Duodenal mucosa (tissue), 2 donors: ENCODE measurements at regions not wholly inside any gene's neighbourhood (a gene's known extent, or its start where the extent isn't known, plus 50 kb on each side); places are given as distances from the start of the nearest gene placed in this dataset.

Experiments used
- H3K27ac ChIP-seq: one replicate; pipeline ENCODE4 v1.7.0; 2013; ENCODE audit warnings: low read depth, low read length
- H3K27me3 ChIP-seq, 2 donors: one replicate each; pipeline ENCODE4 v1.7.0; 2013; ENCODE audit warnings: low read length in 2 of 2, control low read depth in 1 of 2; ENCODE audit not compliant: insufficient read depth in 2 of 2, control insufficient read depth in 1 of 2
- H3K36me3 ChIP-seq, 2 donors: one replicate each; pipeline ENCODE4 v1.7.0; 2013; ENCODE audit warnings: low read length in 2 of 2, control low read depth in 1 of 2; ENCODE audit not compliant: insufficient read depth in 2 of 2, control insufficient read depth in 1 of 2
- H3K4me1 ChIP-seq, 2 donors: one replicate each; pipeline ENCODE4 v1.7.0; 2013; ENCODE audit warnings: low read length in 2 of 2, control low read depth in 1 of 2; ENCODE audit not compliant: insufficient read depth in 2 of 2, control insufficient read depth in 1 of 2
- H3K4me3 ChIP-seq, 2 donors: one replicate each; pipeline ENCODE4 v1.7.0; 2013; ENCODE audit warnings: low read length in 2 of 2, low read depth in 1 of 2
- H3K9ac ChIP-seq, 2 donors: one replicate each; pipeline ENCODE4 v1.7.0; 2013; ENCODE audit warnings: low read length in 2 of 2, low read depth in 1 of 2
- H3K9me3 ChIP-seq, 2 donors: one replicate each; pipeline ENCODE4 v1.7.0; 2013; ENCODE audit warnings: low read length in 2 of 2, control low read depth in 1 of 2; ENCODE audit not compliant: control insufficient read depth in 1 of 2

DNA sequence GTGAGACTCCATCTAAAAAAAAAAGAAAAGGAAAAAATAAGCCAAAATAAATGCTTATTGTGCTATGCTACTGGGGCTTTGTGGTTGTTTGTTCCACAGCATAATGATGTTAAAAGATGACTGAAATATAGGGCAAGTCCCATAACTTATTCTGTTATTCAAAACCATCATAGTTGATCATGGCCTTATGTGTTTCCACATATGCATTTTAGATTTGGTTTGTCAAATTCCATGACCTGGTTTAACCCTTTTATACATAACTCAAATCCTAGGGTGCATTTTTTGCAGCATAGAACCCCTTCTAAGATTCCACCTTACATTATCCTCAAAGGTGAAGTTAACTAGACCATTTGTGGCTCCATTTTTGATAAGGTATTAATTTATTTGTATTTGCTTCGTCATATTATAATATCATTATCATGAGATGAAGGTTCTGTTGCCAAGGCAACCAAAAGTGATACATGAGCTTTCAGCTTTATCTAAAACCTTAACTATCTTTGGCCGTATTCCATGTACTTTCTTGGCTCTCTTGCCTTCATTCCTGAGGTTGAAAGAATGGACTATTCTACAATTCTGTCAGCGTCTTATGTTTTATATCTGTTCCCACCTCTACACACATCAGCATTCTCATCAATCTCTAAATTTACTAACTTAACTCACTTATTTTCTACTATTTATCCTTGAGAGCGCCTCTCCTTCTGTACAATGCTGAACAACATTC, 138.7 kb upstream of the DYRK2 start:
- peaks cover 7 to 12% of the 10 kb centered on the region in 2 donors for H3K4me1 ChIP-seq
- no peak overlapping the region for H3K27ac ChIP-seq
- H3K36me3 ChIP-seq, result no peaks in the 10 kb centered on the region
- no peak overlapping the region for H3K4me3 ChIP-seq
- no peaks in the 10 kb centered on the region for H3K9me3 ChIP-seq
- H3K9ac ChIP-seq, result no peak overlapping the region
- no peaks in the 10 kb centered on the region for H3K27me3 ChIP-seq

- peaks cover 19% of the 10 kb centered on the region in 2 donors for H3K4me1 ChIP-seq
- H3K9ac ChIP-seq, result no peak overlapping the region
- H3K27ac ChIP-seq, result no peak overlapping the region
- H3K4me3 ChIP-seq, result no peak overlapping the region
- no peaks in the 10 kb centered on the region for H3K9me3 ChIP-seq
- H3K27me3 ChIP-seq, result no peaks in the 10 kb centered on the region
- H3K36me3 ChIP-seq, result no peaks in the 10 kb centered on the region
These were observed 136.5 kb upstream of the DYRK2 start for GRCh38 chr12:67512061-67512460.

DNA sequence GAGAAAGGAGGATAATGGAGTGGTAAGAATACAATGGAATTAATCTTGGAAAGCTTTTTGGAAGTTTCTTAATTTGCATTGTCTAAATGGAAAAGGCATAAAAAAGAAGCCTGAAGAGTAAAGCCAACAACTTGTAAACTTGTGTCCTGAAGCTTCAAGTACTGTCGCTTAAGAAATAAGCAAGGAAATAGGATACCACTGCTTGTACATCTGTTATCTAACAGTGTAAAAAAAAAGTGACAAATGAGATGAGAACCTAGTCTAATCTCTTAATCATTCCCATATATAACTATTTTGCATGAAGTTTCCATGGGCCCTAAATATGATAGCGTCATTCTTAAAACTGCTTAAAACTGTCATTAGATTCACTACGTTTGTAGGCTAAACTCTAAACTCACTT, 134.0 kb upstream of the DYRK2 start:
- Histone ChIP-seq H3K27ac (no peak overlapping the region), H3K4me3 (no peak overlapping the region), H3K9ac (no peak overlapping the region), H3K36me3 (no peaks in the 10 kb centered on the region), H3K9me3 (no peaks in the 10 kb centered on the region), H3K4me1 (peaks cover 15 to 16% of the 10 kb centered on the region in 2 donors), H3K27me3 (no peaks in the 10 kb centered on the region)

- H3K27ac ChIP-seq, result no peak overlapping the region
These were observed 132.7 kb upstream of the DYRK2 start for GRCh38 chr12:67515679-67516340.

GRCh38 chr12:67517181-67517887, 131.2 kb upstream of the DYRK2 start:
- no peaks in the 10 kb centered on the region for H3K36me3 ChIP-seq
- H3K9me3 ChIP-seq, result no peaks in the 10 kb centered on the region
- no peaks in the 10 kb centered on the region for H3K27me3 ChIP-seq
- no peak overlapping the region for H3K27ac ChIP-seq
- H3K4me3 ChIP-seq, result no peak overlapping the region
- no peak overlapping the region for H3K9ac ChIP-seq
- H3K4me1 ChIP-seq, result peaks cover 12% of the 10 kb centered on the region in 2 donors

More at GRCh38 chr12:67515679-67516340, 132.7 kb upstream of the DYRK2 start:
- Histone ChIP-seq H3K9ac (no peak overlapping the region), H3K27me3 (no peaks in the 10 kb centered on the region), H3K36me3 (no peaks in the 10 kb centered on the region), H3K9me3 (no peaks in the 10 kb centered on the region), H3K4me1 (peaks cover 12% of the 10 kb centered on the region in 2 donors), H3K4me3 (no peak overlapping the region)

DNA sequence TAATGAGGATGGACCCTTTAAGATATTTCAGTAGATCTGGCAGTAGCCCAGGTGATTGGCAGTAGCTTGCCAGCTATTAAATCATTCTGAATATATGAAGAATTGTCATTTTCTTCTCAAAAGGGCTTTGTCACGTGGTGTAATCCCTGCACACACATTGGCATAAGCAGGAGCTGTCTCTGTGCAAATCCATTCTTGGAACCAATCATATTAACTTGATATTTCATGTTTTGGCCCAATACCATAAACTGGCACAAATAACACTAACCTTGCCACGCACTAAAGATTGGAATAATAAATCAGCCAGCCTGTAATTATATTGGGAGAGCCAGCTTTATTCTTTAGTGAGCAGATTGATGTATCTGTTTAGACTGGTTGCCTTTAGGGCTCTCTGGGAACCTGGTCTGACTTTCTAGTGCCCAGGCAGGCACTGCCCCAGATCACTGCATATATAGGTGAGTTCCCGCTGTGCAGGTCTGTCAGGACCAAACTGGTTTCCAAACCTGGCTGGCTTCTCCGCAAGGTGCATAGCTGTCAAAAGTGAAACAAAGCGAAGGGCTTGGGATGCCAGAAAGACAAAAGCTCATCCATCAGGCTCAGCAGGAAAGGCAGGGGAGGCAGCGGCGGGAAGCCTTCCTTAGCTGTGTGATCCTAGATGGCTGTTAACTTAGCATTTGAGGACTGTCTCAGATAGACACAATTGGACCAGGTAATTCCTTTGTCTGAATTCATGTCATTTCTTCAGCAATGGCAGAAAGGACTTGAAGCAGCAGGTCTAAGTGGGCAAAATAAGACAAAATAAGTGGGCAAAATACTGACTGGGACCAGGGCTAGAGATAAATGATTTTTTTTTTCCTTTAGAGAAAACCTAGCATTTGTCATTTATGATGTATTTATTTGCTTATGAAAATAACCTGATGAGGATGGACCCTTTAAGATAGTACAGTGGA, 128.8 kb upstream of the DYRK2 start:
- H3K9ac ChIP-seq, result no peak overlapping the region
- no peaks in the 10 kb centered on the region for H3K9me3 ChIP-seq
- no peak overlapping the region for H3K27ac ChIP-seq
- H3K27me3 ChIP-seq, result no peaks in the 10 kb centered on the region
- no peaks in the 10 kb centered on the region for H3K36me3 ChIP-seq
- H3K4me1 ChIP-seq, result peaks cover 8 to 12% of the 10 kb centered on the region in 2 donors
- H3K4me3 ChIP-seq, result no peak overlapping the region

GRCh38 chr12:67520606-67521005, 127.9 kb upstream of the DYRK2 start:
- no peaks in the 10 kb centered on the region for H3K36me3 ChIP-seq
- H3K4me1 ChIP-seq, result peaks cover 4% of the 10 kb centered on the region in 2 donors
- H3K27me3 ChIP-seq, result no peaks in the 10 kb centered on the region
- no peak overlapping the region for H3K9ac ChIP-seq
- no peaks in the 10 kb centered on the region for H3K9me3 ChIP-seq
- no peak overlapping the region for H3K4me3 ChIP-seq
- no peak overlapping the region for H3K27ac ChIP-seq

DNA sequence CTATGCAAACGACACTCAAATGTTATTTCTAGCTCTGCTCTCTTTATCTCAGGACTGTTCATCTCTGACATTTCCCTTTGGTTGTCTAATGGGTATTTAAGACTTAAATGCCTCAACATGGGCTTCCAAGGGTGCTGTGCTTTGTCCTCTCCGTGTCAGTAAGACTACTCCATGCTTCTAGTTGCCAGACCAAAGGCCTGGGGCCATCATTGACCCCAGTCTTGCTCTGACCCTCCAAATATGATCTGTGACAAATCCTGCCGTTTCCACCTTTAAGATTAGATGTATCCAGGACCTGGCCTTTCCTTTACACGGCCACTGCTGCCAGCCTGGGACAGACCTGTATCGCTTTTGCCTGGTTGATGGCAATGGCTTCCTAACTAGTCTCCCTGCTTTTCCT, 126.3 kb upstream of the DYRK2 start:
- Histone ChIP-seq H3K36me3 (no peaks in the 10 kb centered on the region), H3K9me3 (no peaks in the 10 kb centered on the region), H3K27me3 (no peaks in the 10 kb centered on the region), H3K4me1 (peaks cover 5 to 14% of the 10 kb centered on the region in 2 donors), H3K27ac (no peak overlapping the region), H3K4me3 (no peak overlapping the region), H3K9ac (no peak overlapping the region)

DNA sequence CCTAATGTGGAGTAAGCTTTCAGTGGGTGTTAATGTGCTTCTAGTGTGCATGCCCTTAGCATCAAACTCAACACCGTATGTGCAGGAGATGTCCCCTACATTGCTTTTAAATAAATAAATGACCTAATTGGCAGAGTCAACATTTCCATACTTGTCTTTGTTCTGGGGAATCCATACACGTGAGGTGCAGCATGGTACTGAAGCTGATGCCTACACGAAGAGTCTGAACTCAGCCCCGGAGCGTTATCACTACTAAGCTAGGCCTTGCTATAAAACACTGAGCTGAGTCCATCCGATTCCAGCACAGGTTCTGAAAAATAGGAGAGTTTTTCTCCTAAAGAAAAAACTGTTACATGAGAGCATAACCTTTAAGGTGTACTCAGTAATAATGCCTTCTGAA, 125.0 kb upstream of the DYRK2 start:
- H3K27me3 ChIP-seq, result no peaks in the 10 kb centered on the region
- no peak overlapping the region for H3K4me3 ChIP-seq
- no peak overlapping the region for H3K9ac ChIP-seq
- peaks cover 5 to 14% of the 10 kb centered on the region in 2 donors for H3K4me1 ChIP-seq
- no peak overlapping the region for H3K27ac ChIP-seq
- H3K36me3 ChIP-seq, result no peaks in the 10 kb centered on the region
- H3K9me3 ChIP-seq, result no peaks in the 10 kb centered on the region
